B cell (primary cell): ENCODE measurements at regions not wholly inside any gene's neighbourhood (a gene's known extent, or its start where the extent isn't known, plus 50 kb on each side); places are given as distances from the start of the nearest gene placed in this dataset.

Experiments used
- ATAC-seq: fragments of 200-7000 bp; cut with Tn5 transposase; one replicate; pipeline ENCODE4 v1.10.0; 2021; ENCODE audit warnings: low read depth, mild to moderate bottlenecking, moderate number of reproducible peaks, moderate library complexity
- CTCF ChIA-PET: fragments of 350-600 bp; sonication (Branson Sonifier 250); formaldehyde crosslinking; loops from one replicate; lab custom pipeline; 2021; ENCODE audit warnings: antibody characterized with exemption, inconsistent platforms; lab: Charles Lee
- POLR2A ChIA-PET: fragments of 350-600 bp; sonication (Branson Sonifier 250); formaldehyde crosslinking; loops from one replicate; lab custom pipeline; 2021; ENCODE audit warnings: antibody characterized with exemption; lab: Charles Lee
- DNase-seq: peaks from one replicate; pipeline ENCODE4 v3.0.0; 2013
- H2AFZ ChIP-seq: 2 replicates; pipeline ENCODE4 v1.6.1; 2012; ENCODE audit warnings: mild to moderate bottlenecking, low read depth, low read length; ENCODE audit not compliant: insufficient read depth, poor library complexity, severe bottlenecking
- H3K27ac ChIP-seq, 2 donors: 1 replicate in 1 of 2; 2 replicates in 1 of 2; pipeline ENCODE4 v1.5.1; 2012 to 2013; ENCODE audit warnings: low read length in 2 of 2, mild to moderate bottlenecking in 2 of 2, moderate library complexity in 1 of 2
- H3K27me3 ChIP-seq, 4 experiments: fragments of 200-600 bp in 1 of 4; sonication (generic) in 1 of 4; replicated peaks in 1 of 4; 1 replicate in 2 of 4; 2 replicates in 2 of 4; pipeline versions ENCODE4 v1.6.1 to v1.7.0; 2013 to 2016; ENCODE audit warnings: low read length in 3 of 4, mild to moderate bottlenecking in 2 of 4, mixed read lengths in 1 of 4, moderate library complexity in 1 of 4; ENCODE audit not compliant: insufficient read depth in 4 of 4, control insufficient read depth in 3 of 4; ENCODE audit errors: control extremely low read depth in 1 of 4
- H3K36me3 ChIP-seq, 2 experiments: replicated peaks in 1 of 2; 1 replicate in 1 of 2; 2 replicates in 1 of 2; pipeline versions ENCODE4 v1.6.1 to v1.7.1; 2013; ENCODE audit warnings: low read length in 1 of 2; ENCODE audit not compliant: insufficient read depth in 2 of 2, control insufficient read depth in 1 of 2; ENCODE audit errors: control extremely low read depth in 1 of 2, extremely low read depth in 1 of 2
- H3K4me1 ChIP-seq, 2 donors: fragments of 200-600 bp in 1 of 2; sonication (generic) in 1 of 2; 1 replicate in 1 of 2; 2 replicates in 1 of 2; pipeline versions ENCODE4 v1.5.1 to v1.6.1; 2013 to 2017; ENCODE audit warnings: low read length in 2 of 2; ENCODE audit not compliant: control insufficient read depth in 2 of 2, insufficient read depth in 2 of 2
- H3K4me2 ChIP-seq: replicated peaks from 2 replicates; pipeline ENCODE3; 2012; ENCODE audit warnings: mild to moderate bottlenecking, low read depth, low read length; ENCODE audit not compliant: poor library complexity, severe bottlenecking
- H3K4me3 ChIP-seq, 5 experiments: fragments of 200-600 bp in 1 of 5; sonication (generic) in 1 of 5; 1 replicate in 3 of 5; 2 replicates in 2 of 5; pipeline versions ENCODE4 v1.5.1 to v1.7.0; 2011 to 2016; ENCODE audit warnings: low read length in 4 of 5, mild to moderate bottlenecking in 4 of 5, low read depth in 2 of 5, control low read depth in 1 of 5, moderate library complexity in 1 of 5; ENCODE audit not compliant: insufficient read depth in 1 of 5; ENCODE audit errors: control extremely low read depth in 1 of 5, extremely low read depth in 1 of 5
- H3K79me2 ChIP-seq: fragments of 200-600 bp; sonication (generic); one replicate; pipeline ENCODE4 v1.6.0; 2016; ENCODE audit warnings: low read length; ENCODE audit not compliant: control insufficient read depth, insufficient read depth
- H3K9ac ChIP-seq: fragments of 200-600 bp; sonication (generic); 2 replicates; pipeline ENCODE4 v1.6.1; 2017; ENCODE audit warnings: mild to moderate bottlenecking, low read length, moderate library complexity
- H3K9me3 ChIP-seq, 3 donors: one replicate each; pipeline versions ENCODE4 v1.6.1 to v1.7.1; 2013; ENCODE audit warnings: low read length in 2 of 3; ENCODE audit not compliant: control insufficient read depth in 2 of 3, insufficient read depth in 1 of 3; ENCODE audit errors: control extremely low read depth in 1 of 3
- H4K20me1 ChIP-seq: 2 replicates; pipeline ENCODE4 v1.6.0; 2012; ENCODE audit warnings: mild to moderate bottlenecking, low read length; ENCODE audit not compliant: insufficient read depth, control insufficient read depth, poor library complexity, severe bottlenecking
- H3K27ac Mint-ChIP-seq: one replicate; pipeline ENCODE4 v1.8.0; 2021; ENCODE audit warnings: mixed read lengths
- H3K27me3 Mint-ChIP-seq: one replicate; pipeline ENCODE4 v1.8.0; 2021; ENCODE audit warnings: mixed read lengths
- H3K4me1 Mint-ChIP-seq: one replicate; pipeline ENCODE4 v1.8.0; 2021; ENCODE audit warnings: mixed read lengths
- H3K4me3 Mint-ChIP-seq: one replicate; pipeline ENCODE4 v1.8.0; 2021; ENCODE audit warnings: mixed read lengths
- H3K9me3 Mint-ChIP-seq: one replicate; pipeline ENCODE4 v1.8.0; 2022; ENCODE audit warnings: mixed read lengths; ENCODE audit not compliant: insufficient read depth
- EZH2 ChIP-seq: IDR thresholded peaks from 2 replicates; pipeline ENCODE4 v1.6.1; 2012; ENCODE audit warnings: borderline replicate concordance, low read depth, mild to moderate bottlenecking, moderate library complexity, low read length; ENCODE audit not compliant: insufficient read depth, poor library complexity, severe bottlenecking
- WGBS: methylation state at CpG from one replicate; pipeline ENCODE4 v1.1.5; 2013; ENCODE audit warnings: missing lambda C conversion rate; ENCODE audit not compliant: insufficient coverage; 5-methylcytosine and 5-hydroxymethylcytosine counted together
- intact Hi-C: fragments of 100-400 bp; cut with micrococcal nuclease; formaldehyde crosslinking; loops from one replicate; pipeline ENCODE4 v1.10.0; 2022
- TF ChIP-seq, protein P1 (sequence below): fragments of 200-600 bp; IDR thresholded peaks from one replicate; pipeline ENCODE4 v1.8.0; 2022; ENCODE audit warnings: antibody characterized with exemption, mild to moderate bottlenecking

DNA sequence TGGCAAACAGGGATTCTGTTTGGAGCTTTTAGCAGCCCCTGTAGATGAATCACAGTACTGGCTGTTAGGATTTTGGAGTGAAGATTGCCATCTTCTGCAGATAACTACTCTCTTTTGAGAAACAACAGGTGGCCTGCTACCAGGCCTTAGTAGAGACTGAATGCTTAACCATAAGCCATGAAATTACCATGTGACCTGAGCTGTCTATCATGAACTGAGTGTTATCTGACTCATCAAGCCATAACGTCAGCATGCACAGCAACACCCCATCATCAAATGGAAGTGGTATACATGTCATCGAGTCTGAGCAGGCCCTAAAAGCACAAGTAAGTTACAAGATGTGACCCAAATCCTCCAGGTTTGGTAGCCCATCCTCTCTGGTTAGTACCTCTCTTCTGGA lies 132.6 kb downstream of the GPR63 start:
- H3K9ac ChIP-seq, result no peak overlapping the region

DNA sequence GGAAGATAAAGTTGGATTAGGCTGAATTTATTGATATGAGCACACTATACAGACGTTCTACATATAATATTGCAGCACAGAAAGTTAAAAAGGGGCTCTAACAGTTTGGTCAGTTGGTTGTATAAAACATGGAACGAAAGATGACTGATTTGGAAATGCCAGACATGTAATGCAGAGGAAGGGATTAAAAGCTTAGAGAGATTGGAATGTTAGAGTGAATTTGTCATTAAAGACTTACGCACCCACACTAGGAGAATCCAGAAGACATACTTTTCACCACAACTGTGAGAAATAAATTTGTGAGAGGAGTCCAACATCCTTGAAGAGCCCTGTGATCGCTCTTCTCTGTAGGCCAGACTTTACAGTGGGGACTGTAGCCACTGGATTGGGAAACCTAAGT lies 134.7 kb downstream of the GPR63 start:
- no peaks in the 10 kb centered on the region for H3K4me1 ChIP-seq
- H3K4me1 Mint-ChIP-seq, result no peaks in the 10 kb centered on the region
- WGBS, result 100% methylated on average over 1 of the region's 4 CpGs
- no peaks in the 10 kb centered on the region for H3K36me3 ChIP-seq
- H3K27ac Mint-ChIP-seq, result no peak overlapping the region
- no peaks in the 10 kb centered on the region for H4K20me1 ChIP-seq
- TF ChIP-seq EZH2, result no peak
- TF ChIP-seq, protein P1, sequence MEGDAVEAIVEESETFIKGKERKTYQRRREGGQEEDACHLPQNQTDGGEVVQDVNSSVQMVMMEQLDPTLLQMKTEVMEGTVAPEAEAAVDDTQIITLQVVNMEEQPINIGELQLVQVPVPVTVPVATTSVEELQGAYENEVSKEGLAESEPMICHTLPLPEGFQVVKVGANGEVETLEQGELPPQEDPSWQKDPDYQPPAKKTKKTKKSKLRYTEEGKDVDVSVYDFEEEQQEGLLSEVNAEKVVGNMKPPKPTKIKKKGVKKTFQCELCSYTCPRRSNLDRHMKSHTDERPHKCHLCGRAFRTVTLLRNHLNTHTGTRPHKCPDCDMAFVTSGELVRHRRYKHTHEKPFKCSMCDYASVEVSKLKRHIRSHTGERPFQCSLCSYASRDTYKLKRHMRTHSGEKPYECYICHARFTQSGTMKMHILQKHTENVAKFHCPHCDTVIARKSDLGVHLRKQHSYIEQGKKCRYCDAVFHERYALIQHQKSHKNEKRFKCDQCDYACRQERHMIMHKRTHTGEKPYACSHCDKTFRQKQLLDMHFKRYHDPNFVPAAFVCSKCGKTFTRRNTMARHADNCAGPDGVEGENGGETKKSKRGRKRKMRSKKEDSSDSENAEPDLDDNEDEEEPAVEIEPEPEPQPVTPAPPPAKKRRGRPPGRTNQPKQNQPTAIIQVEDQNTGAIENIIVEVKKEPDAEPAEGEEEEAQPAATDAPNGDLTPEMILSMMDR, result no peak
- ChIA-PET POLR2A (no interaction called here), CTCF (no interaction called here)
- no peak overlapping the region for H3K27ac ChIP-seq
- H3K4me2 ChIP-seq, result no peak overlapping the region
- ATAC-seq (no peak), DNase-seq (no peak)
- no peaks in the 10 kb centered on the region for H3K9me3 Mint-ChIP-seq
- no peaks in the 10 kb centered on the region for H3K27me3 Mint-ChIP-seq
- H3K9me3 ChIP-seq, result no peaks in the 10 kb centered on the region
- no peak overlapping the region for H3K4me3 ChIP-seq
- intact Hi-C loops, result no loop called here
- H3K9ac ChIP-seq, result no peak overlapping the region
- no peak overlapping the region for H3K4me3 Mint-ChIP-seq
- H3K79me2 ChIP-seq, result no peaks in the 10 kb centered on the region
- no peak overlapping the region for H2AFZ ChIP-seq
- H3K27me3 ChIP-seq, result no peaks in the 10 kb centered on the region

More for the DNA sequence above, 132.6 kb downstream of the GPR63 start:
- no peak overlapping the region for H3K4me3 Mint-ChIP-seq
- POLR2A ChIA-PET, result no interaction called here
- H2AFZ ChIP-seq, result no peak overlapping the region
- DNase-seq, result no peak
- H3K9me3 ChIP-seq, result no peaks in the 10 kb centered on the region
- no peak for ATAC-seq
- no peaks in the 10 kb centered on the region for H3K79me2 ChIP-seq
- no peaks in the 10 kb centered on the region for H4K20me1 ChIP-seq
- no peaks in the 10 kb centered on the region for H3K36me3 ChIP-seq
- H3K27me3 Mint-ChIP-seq, result no peaks in the 10 kb centered on the region
- no peaks in the 10 kb centered on the region for H3K4me1 ChIP-seq
- no peaks in the 10 kb centered on the region for H3K4me1 Mint-ChIP-seq
- H3K4me3 ChIP-seq, result no peak overlapping the region
- TF ChIP-seq, protein P1, result no peak
- no peak for TF ChIP-seq EZH2
- CTCF ChIA-PET, result no interaction called here
- H3K27me3 ChIP-seq, result no peaks in the 10 kb centered on the region
- intact Hi-C loops, result no loop called here
- H3K27ac ChIP-seq, result no peak overlapping the region
- no peaks in the 10 kb centered on the region for H3K9me3 Mint-ChIP-seq
- WGBS, result 83% methylated on average over 2 of the region's 2 CpGs
- no peak overlapping the region for H3K27ac Mint-ChIP-seq
- no peak overlapping the region for H3K4me2 ChIP-seq
